ENCODE measurements at regions not wholly inside any gene's neighbourhood (a gene's known extent, or its start where the extent isn't known, plus 50 kb on each side); places are given as distances from the start of the nearest gene placed in this dataset.

- peak overlapping the region; percentile 19; the same call in 1 of the 2 replicates for H3K9ac ChIP-seq (ENCODE audit: low read length)
- no TSS peak for BruUV-seq (replicated peaks)
- ATAC-seq (no peak), DNase-seq (ENCODE audit: low read depth, low spot score) (no peak)
- H3K9me3 ChIP-seq (ENCODE audit: control insufficient read depth in 1 of 2, insufficient read depth in 1 of 2, low read depth in 1 of 2, low read length in 2 of 2) = no peaks in the 10 kb centered on the region
- no peaks in the 10 kb centered on the region for H3K36me3 ChIP-seq (ENCODE audit: control insufficient read depth in 1 of 2, insufficient read depth in 2 of 2, low read length in 2 of 2)
- intact Hi-C loops (cut with micrococcal nuclease) = no loop called here
- no peaks in the 10 kb centered on the region for H3K27me3 ChIP-seq (ENCODE audit: insufficient read depth, low read length)
- H3K9me2 ChIP-seq (ENCODE audit: insufficient read depth) = no peaks in the 10 kb centered on the region
- ChIA-PET POLR2A (interaction anchor here (0.5 to 1.1 kb wide), 3 partner anchors 11 to 74 kb away, joined by 3 to 6 read pairs (median 3); no protein-coding TSS in a partner anchor), CTCF (no interaction called here), RAD21 (ENCODE audit: low non-redundant PET in 1 of 2, low total read pairs in 2 of 2, uncharacterized antibody in 2 of 2, unreplicated experiment in 2 of 2) (no interaction called here)
- no peaks in the 10 kb centered on the region; the same call in 1 of the 2 replicates for H3K79me2 ChIP-seq (ENCODE audit: insufficient read depth, low read length)
- H3K27ac ChIP-seq (ENCODE audit: low read depth, low read length) = peak overlapping the region; percentile 93; the same call in 1 of the 2 replicates
- H3K4me2 ChIP-seq (ENCODE audit: low read length) = peak overlapping the region; percentile 60
- H3K4me3 ChIP-seq (replicated peaks in 1 of 2; ENCODE audit: low read depth in 1 of 2, low read length in 2 of 2) = no peak overlapping the region
- H2AFZ ChIP-seq (ENCODE audit: low read depth, low read length, poor library complexity, severe bottlenecking) = no peak overlapping the region
- no peaks in the 10 kb centered on the region for H4K20me1 ChIP-seq (ENCODE audit: insufficient read depth)
- no peak for TF ChIP-seq ATF3 (IDR thresholded peaks at IDR 0.05)
- TF ChIP-seq YY1 (IDR thresholded peaks at IDR 0.05; ENCODE audit: extremely low read depth, insufficient replicate concordance, low read depth, low read length) = no peak
- TF ChIP-seq TCF7L2 (IDR thresholded peaks at IDR 0.05; ENCODE audit: borderline replicate concordance, extremely low read depth, insufficient read depth, insufficient read length) = no peak
- no peak for TF ChIP-seq JUND (IDR thresholded peaks at IDR 0.05)
- no peak for TF ChIP-seq RAD21 (IDR thresholded peaks at IDR 0.05; ENCODE audit: low read depth)
- TF ChIP-seq POLR2A (IDR thresholded peaks at IDR 0.05; ENCODE audit: borderline replicate concordance, extremely low read depth, insufficient read depth, insufficient read length) = no peak
- no peak for TF ChIP-seq SIN3A (IDR thresholded peaks at IDR 0.05; ENCODE audit: low read depth)
- no peak for TF ChIP-seq EGR1 (IDR thresholded peaks at IDR 0.05; ENCODE audit: low read depth)
- TF ChIP-seq POLR2AphosphoS5 (IDR thresholded peaks at IDR 0.05; ENCODE audit: low read depth, low read length) = no peak
- no peak for TF ChIP-seq EZH2phosphoT487 (IDR thresholded peaks at IDR 0.05; ENCODE audit: borderline replicate concordance)
- no peak for TF ChIP-seq CTCF (IDR thresholded peaks at IDR 0.05 in 2 of 3, conservative IDR thresholded peaks at IDR 0.05 in 1 of 3; ENCODE audit: borderline replicate concordance in 1 of 3, insufficient read depth in 1 of 3, low read depth in 2 of 3, low read length in 2 of 3)
- TF ChIP-seq EZH2 (IDR thresholded peaks at IDR 0.05) = no peak
- no peak for TF ChIP-seq CBX3 (IDR thresholded peaks at IDR 0.05; ENCODE audit: low read depth)
- no peak for TF ChIP-seq CEBPB (IDR thresholded peaks at IDR 0.05; ENCODE audit: low read depth)
- TF ChIP-seq MAX (IDR thresholded peaks at IDR 0.05) = no peak
- no peak for TF ChIP-seq REST (IDR thresholded peaks at IDR 0.05; ENCODE audit: low read depth)
- TF ChIP-seq ELF1 (IDR thresholded peaks at IDR 0.05; ENCODE audit: borderline replicate concordance, low read depth) = no peak
- no peak for TF ChIP-seq ZFX (IDR thresholded peaks at IDR 0.05)
- H3K4me1 ChIP-seq (ENCODE audit: control insufficient read depth in 1 of 2, insufficient read depth in 2 of 2, low read length in 2 of 2) = peaks cover 86 to 92% of the 10 kb centered on the region in 2 experiments
Measured at GRCh38 chr12:46445093-46445492, 72.5 kb upstream of the SLC38A2 start.

All from HCT116 (cell line).